Epithelial cell of esophagus (primary cell): ENCODE measurements at regions not wholly inside any gene's neighbourhood (a gene's known extent, or its start where the extent isn't known, plus 50 kb on each side); places are given as distances from the start of the nearest gene placed in this dataset.
"Not testable (repeated sequence)": the region's sequence is repeated elsewhere in the genome, so short reads cannot be mapped to it uniquely, and the experiment has no call there.

ENCODE experiments used
- DNase-seq: peaks from one replicate; pipeline ENCODE4 v3.0.0; 2010; ENCODE audit warnings: low read depth
- H3K4me3 ChIP-seq: 2 replicates; pipeline ENCODE4 v1.5.1; 2011; ENCODE audit warnings: mild to moderate bottlenecking, low read length, control low read depth
- TF ChIP-seq, protein P1 (sequence below): IDR thresholded peaks from 2 replicates; pipeline ENCODE4 v1.5.1; 2011; ENCODE audit warnings: low read depth, mild to moderate bottlenecking, low read length, control low read depth, inconsistent platforms; ENCODE audit not compliant: insufficient read depth; ENCODE audit errors: missing control alignments

DNA sequence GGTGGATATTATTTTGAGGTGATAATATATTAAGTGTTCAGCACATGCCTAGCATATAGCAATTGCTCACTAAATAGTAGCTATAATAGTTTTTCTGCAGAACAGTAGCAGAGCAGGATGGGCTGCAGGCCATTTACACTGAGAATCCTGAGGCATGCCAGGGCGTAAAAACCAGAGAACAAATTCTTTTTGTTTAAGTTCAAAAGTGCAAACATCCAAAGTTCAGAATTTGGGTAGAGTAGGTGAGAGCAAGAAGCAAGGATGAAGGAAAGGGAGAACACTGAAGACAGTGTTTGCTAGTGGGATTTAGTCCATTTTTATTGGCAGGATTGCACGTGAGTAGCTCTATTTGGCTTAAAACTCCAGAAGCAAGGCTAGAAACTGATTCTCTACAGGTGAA is 72.0 kb upstream of the RHOBTB1 start:
- TF ChIP-seq, protein P1, sequence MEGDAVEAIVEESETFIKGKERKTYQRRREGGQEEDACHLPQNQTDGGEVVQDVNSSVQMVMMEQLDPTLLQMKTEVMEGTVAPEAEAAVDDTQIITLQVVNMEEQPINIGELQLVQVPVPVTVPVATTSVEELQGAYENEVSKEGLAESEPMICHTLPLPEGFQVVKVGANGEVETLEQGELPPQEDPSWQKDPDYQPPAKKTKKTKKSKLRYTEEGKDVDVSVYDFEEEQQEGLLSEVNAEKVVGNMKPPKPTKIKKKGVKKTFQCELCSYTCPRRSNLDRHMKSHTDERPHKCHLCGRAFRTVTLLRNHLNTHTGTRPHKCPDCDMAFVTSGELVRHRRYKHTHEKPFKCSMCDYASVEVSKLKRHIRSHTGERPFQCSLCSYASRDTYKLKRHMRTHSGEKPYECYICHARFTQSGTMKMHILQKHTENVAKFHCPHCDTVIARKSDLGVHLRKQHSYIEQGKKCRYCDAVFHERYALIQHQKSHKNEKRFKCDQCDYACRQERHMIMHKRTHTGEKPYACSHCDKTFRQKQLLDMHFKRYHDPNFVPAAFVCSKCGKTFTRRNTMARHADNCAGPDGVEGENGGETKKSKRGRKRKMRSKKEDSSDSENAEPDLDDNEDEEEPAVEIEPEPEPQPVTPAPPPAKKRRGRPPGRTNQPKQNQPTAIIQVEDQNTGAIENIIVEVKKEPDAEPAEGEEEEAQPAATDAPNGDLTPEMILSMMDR: no peak
- H3K4me3 ChIP-seq: no peak overlapping the region
- DNase-seq: no peak

DNA sequence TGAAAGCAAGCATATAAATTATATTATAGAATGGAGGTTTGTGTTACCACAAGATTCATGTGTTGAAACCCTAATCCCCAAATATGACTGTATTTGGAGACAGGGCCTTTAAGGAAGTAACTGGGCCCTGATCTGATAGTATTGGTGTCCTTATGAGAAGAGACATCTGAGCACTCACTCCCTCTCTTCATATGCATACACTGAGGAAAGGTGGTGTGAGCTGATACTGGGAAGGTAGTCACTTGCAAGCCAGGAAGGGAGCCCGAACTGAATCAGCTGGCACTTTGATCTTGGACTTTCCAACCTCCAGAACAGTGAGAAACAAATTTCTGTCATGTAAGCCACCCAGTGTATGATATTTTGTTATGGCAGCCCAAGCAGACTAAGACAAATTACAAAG is 66.9 kb upstream of the RHOBTB1 start:
- no peak overlapping the region for H3K4me3 ChIP-seq
- TF ChIP-seq, protein P1: no peak
- no peak for DNase-seq

DNA sequence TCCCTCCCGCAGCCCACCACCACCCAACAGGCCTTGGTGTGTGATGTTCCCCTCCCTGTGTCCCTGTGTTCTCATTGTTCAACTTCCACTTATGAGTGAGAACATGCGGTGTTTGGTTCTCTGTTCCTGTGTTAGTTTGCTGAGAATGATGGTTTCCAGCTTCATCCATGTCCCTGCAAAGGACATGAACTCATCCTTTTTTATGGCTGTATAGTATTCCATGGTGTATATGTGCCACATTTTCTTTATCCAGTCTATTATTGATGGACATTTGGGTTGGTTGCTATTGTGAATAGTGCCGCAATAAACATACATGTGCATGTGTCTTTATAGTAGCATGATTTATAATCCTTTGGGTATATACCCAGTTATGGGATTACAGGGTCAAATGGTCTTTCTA is 59.1 kb upstream of the RHOBTB1 start:
- H3K4me3 ChIP-seq, DNase-seq: not testable (repeated sequence)

DNA sequence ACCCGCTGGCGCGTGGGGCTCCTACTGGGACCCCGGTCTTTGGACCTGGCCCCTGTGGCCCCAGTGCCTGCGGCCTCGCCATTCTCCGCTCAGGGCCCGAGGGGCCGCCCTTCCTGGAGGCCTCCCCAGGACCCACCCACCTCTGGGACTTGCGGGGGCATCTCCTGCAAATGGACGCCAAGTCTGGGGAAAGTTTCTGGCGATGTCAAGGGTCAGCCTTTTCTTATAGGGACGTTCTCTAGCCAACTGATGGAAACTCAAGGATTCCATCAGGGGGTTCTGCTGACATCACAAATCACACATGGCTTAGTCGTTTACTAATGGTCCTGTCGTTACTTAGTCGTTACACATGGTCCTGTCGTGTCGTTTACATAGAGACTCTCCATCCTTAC is 57.7 kb upstream of the RHOBTB1 start:
- TF ChIP-seq, protein P1: no peak
- no peak overlapping the region for H3K4me3 ChIP-seq
- DNase-seq: no peak

DNA sequence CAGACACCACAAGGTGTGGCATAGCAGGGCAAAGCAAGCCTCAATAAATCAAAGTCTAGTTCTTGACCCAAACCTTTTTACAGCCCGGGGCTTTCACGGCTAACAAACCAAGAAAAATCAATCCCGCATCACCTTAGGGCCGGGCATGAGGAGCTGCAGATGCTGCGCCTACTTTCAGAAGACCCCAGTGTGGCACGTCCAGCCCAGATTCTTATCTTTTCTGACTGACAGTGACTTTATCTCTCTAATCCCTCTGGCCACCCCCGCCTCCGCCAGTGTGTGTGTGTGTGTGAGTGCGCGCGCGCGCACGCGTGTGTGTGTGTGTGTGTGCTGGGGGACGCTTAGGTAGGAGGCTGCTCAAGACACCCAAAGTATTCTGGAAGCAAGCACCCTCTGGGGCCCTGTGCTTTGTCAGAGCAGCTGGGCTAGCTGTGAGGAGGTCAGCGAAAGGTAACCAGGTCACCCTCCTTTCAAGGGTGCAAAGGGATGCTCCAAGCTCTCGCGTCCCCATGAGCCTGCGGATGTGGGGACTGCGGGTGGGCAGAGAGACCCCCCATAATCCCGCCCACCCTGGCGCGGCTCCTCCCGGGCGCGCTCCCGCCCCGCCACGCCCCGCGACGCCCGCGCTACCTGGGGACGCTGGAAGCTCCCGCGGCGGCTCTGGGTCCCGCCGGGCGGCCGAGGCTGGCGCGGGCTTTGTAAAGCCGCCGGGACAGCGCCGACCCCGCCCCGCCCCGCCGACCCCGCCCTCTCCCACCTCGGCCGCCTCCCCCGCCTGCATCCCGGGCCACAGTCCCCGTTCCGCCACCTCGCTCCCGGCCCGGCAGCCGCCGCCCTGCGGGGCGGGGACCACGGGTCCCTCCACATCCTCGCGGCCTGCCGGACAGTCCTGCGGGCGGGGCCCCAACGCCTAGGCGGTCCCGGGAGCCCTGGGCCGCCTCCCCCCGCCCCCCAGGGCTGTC is 57.1 kb upstream of the RHOBTB1 start:
- TF ChIP-seq, protein P1: no peak
- H3K4me3 ChIP-seq: peak overlapping the region; percentile 46
- DNase-seq: peak; percentile 26

DNA sequence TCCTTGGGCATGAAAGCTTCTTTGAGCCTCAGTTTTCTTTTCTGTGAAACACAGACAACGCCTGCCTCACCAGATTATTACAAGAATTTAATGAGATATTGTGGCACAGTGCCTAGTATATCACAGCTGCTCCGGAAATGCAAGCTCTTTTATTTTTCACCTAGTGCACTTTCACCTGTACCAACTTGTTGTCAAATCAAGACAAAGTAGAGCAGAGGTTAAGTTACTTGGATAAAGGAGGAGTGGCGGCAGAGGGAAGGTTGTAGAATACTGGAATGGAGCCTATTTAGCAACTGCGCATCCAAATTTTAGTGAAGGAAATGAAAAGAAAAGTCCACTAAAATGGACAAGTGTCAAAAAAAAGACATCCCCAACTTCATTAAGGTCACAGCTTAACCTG is 54.9 kb upstream of the RHOBTB1 start:
- peak; percentile 22 for DNase-seq
- TF ChIP-seq, protein P1: no peak
- no peak overlapping the region for H3K4me3 ChIP-seq

DNA sequence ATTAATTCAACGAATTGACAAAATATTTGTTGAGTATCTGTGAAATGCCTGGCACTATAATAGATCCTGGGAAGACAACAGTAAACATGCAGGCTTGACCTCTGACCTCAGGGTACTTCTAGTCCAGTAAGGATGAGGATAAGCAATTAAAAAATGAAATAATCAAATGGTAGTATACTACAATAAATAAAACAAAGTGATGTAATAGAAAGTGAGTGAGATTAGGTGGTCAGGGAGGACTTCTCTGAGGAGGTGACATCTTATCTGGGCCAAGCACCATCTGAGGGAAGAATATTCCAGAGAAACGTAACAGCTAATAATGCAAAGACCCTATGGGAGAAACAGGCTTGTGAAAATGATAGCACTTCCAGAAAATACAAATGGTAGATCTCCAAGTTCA is 50.1 kb upstream of the RHOBTB1 start:
- no peak overlapping the region for H3K4me3 ChIP-seq
- TF ChIP-seq, protein P1: no peak
- no peak for DNase-seq
